Fibroblast of the aortic adventitia (primary cell): ENCODE measurements at regions not wholly inside any gene's neighbourhood (a gene's known extent, or its start where the extent isn't known, plus 50 kb on each side); places are given as distances from the start of the nearest gene placed in this dataset.
A peak's percentile ranks its signal among the peaks of the same experiment; 100 is the strongest.

Experiments used
- DNase-seq: peaks from one replicate; pipeline ENCODE4 v3.0.0-alpha.2; 2010; ENCODE audit warnings: low read depth
- H3K4me3 ChIP-seq: 2 replicates; pipeline ENCODE4 v1.5.1; 2011; ENCODE audit warnings: low read depth, mild to moderate bottlenecking, control low read depth, low read length, moderate library complexity
- TF ChIP-seq, protein P1 (sequence below): IDR thresholded peaks from 2 replicates; pipeline ENCODE4 v1.5.1; 2011; ENCODE audit warnings: mild to moderate bottlenecking, low read length, control low read depth, inconsistent platforms; ENCODE audit not compliant: insufficient read depth

GRCh38 chr10:94094540-94094939, 100.8 kb downstream of the PLCE1 start:
- TF ChIP-seq, protein P1, sequence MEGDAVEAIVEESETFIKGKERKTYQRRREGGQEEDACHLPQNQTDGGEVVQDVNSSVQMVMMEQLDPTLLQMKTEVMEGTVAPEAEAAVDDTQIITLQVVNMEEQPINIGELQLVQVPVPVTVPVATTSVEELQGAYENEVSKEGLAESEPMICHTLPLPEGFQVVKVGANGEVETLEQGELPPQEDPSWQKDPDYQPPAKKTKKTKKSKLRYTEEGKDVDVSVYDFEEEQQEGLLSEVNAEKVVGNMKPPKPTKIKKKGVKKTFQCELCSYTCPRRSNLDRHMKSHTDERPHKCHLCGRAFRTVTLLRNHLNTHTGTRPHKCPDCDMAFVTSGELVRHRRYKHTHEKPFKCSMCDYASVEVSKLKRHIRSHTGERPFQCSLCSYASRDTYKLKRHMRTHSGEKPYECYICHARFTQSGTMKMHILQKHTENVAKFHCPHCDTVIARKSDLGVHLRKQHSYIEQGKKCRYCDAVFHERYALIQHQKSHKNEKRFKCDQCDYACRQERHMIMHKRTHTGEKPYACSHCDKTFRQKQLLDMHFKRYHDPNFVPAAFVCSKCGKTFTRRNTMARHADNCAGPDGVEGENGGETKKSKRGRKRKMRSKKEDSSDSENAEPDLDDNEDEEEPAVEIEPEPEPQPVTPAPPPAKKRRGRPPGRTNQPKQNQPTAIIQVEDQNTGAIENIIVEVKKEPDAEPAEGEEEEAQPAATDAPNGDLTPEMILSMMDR: no peak
- H3K4me3 ChIP-seq: no peak overlapping the region
- no peak for DNase-seq

- DNase-seq: peak; percentile 17
- H3K4me3 ChIP-seq: no peak overlapping the region
- TF ChIP-seq, protein P1: no peak
Measured at GRCh38 chr10:94097656-94098055, 103.9 kb downstream of the PLCE1 start.

DNA sequence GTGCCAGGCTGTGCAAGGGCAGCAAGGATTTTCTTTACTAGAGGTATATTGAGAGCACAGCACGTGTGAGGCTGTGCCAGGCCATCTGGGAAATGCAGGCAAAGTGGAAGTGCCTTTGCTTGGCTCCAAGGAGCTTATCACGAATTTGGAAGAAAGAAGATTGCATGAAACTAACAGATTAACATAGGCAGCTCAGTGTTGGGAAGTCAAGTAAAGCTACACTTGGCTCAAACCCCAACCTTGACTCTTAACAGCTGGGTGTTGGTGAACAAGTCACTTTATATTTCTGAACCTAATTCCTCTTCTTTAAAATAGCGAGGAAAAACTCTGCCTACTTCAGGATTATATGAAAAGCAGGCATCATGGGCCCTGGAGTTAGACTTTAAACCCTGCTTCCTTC, 105.2 kb downstream of the PLCE1 start:
- H3K4me3 ChIP-seq: no peak overlapping the region
- peak; percentile 71 for DNase-seq

GRCh38 chr10:94101894-94102293, 108.2 kb downstream of the PLCE1 start:
- no peak for DNase-seq
- no peak overlapping the region for H3K4me3 ChIP-seq
- TF ChIP-seq, protein P1: no peak

More for the DNA sequence above, 105.2 kb downstream of the PLCE1 start:
- TF ChIP-seq, protein P1: no peak

- TF ChIP-seq, protein P1: no peak
- no peak for DNase-seq
Measured at GRCh38 chr10:94102436-94102835, 108.7 kb downstream of the PLCE1 start.

GRCh38 chr10:94103192-94103591, 109.5 kb downstream of the PLCE1 start:
- no peak for DNase-seq
- TF ChIP-seq, protein P1: no peak
- no peak overlapping the region for H3K4me3 ChIP-seq

More at GRCh38 chr10:94102436-94102835, 108.7 kb downstream of the PLCE1 start:
- H3K4me3 ChIP-seq: no peak overlapping the region

DNA sequence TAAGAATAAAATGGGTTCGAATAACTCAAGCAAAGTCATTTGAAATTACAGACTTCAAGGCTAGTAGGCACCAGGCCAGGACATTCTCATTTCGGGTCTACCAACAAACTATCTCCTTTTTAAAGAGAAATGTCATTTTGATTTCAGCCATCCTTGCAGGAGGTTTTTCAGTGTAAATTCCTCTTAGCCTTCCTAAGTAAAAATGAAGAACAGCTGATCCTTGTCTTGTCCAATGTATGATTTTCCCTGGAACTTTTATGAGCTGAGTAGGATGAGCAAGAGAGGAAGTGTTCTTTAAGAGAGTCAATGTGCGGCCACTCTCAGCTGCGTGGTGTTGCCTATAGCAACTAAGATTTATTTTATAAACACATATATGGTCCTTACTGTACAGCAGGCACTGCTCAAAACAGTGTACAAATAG, 110.1 kb downstream of the PLCE1 start:
- TF ChIP-seq, protein P1: no peak
- no peak overlapping the region for H3K4me3 ChIP-seq
- DNase-seq: no peak
